ENCODE measurements at regions not wholly inside any gene's neighbourhood (a gene's known extent, or its start where the extent isn't known, plus 50 kb on each side); places are given as distances from the start of the nearest gene placed in this dataset.
A peak's percentile ranks its signal among the peaks of the same experiment; 100 is the strongest.

GRCh38 chr12:131231032-131231980 is 277.6 kb downstream of the ADGRD1 start (continued):
- TF ChIP-seq THAP12 (CRISPR knock-in tag; IDR thresholded peaks at IDR 0.05) (peak; percentile 55; the same call in 1 of the 2 replicates), ZNF263 (CRISPR knock-in tag; IDR thresholded peaks at IDR 0.05; ENCODE audit: borderline replicate concordance) (peak; percentile 95), MNT (conservative IDR thresholded peaks at IDR 0.05) (0 out of 4 replicates have a peak, but pooled peaks of 1 of the 2 experiments have one; percentile 13), GABPA (tag; conservative IDR thresholded peaks at IDR 0.05; ENCODE audit: low read depth) (no peak), E4F1 (CRISPR knock-in tag; IDR thresholded peaks at IDR 0.05; ENCODE audit: borderline replicate concordance) (no peak), ZNF707 (CRISPR knock-in tag; conservative IDR thresholded peaks at IDR 0.05) (no peak), ZBTB26 (CRISPR knock-in tag; IDR thresholded peaks at IDR 0.05) (peak; percentile 67; the same call in 1 of the 2 replicates), THRB (CRISPR knock-in tag; conservative IDR thresholded peaks at IDR 0.05) (peak; percentile 80; the same call in 1 of the 2 replicates), ZNF280B (CRISPR knock-in tag; IDR thresholded peaks at IDR 0.05) (no peak), PML (IDR thresholded peaks at IDR 0.05; ENCODE audit: low read length) (peak; percentile 36; the same call in 1 of the 2 replicates), ZNF436 (CRISPR knock-in tag; IDR thresholded peaks at IDR 0.05) (no peak), MTA1 (IDR thresholded peaks at IDR 0.05; ENCODE audit: borderline replicate concordance) (no peak)
